ENCODE measurements at regions not wholly inside any gene's neighbourhood (a gene's known extent, or its start where the extent isn't known, plus 50 kb on each side); places are given as distances from the start of the nearest gene placed in this dataset.

DNA sequence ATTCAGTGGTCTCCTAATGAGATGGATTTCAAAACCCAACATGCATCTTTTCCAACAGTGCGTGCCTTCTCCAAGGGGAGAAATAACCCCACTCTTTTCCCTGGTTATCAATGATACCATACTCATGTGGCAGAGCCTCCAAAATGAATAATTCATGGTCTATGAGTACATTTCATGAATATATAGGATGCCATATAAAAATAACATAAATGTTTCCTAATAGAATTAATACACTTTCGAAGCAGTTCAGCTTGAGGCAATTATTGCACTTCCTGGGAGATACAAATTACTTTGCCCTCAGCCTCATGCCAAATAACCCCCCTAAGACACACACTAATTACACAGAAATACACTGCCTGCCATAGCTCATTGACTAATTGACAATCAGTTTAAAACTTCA is 318.6 kb downstream of the ZSWIM6 start:
- Histone ChIP-seq H3K4me3 (ENCODE audit: low read length) (no peak overlapping the region), H3K36me3 (ENCODE audit: control insufficient read depth, insufficient read depth, low read length) (no peaks in the 10 kb centered on the region), H3K4me1 (ENCODE audit: control insufficient read depth, insufficient read depth, low read length) (peaks cover 2% of the 10 kb centered on the region), H3K9me3 (replicated peaks; ENCODE audit: control insufficient read depth, low read depth, low read length) (no peaks in the 10 kb centered on the region), H3K27ac (ENCODE audit: low read length) (no peak overlapping the region), H3K27me3 (ENCODE audit: control insufficient read depth, insufficient read depth, low read length) (no peaks in the 10 kb centered on the region)
- DNase-seq = no peak
- WGBS (ENCODE audit: insufficient coverage) = no CpG with 5 or more reads among the region's 2 CpGs

DNA sequence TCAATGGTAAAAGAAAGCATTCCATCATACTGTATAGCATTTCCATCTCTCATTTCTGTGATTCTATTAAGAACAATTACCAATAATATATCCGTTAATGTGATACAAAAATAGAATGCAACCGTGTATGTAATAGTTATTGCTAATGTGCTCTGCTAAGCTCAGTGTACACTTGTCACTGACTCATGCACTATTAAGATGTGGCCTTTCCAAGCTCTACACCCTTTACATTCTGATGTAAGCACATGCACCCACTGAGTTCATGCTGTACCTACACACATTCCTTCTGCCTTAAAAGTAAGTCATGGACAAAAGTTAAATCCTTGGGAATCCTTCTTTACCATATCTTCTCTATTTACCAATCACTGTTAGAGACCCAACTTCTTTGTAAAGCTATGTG is 319.1 kb downstream of the ZSWIM6 start:
- no peak for DNase-seq
- H3K4me3 ChIP-seq (ENCODE audit: low read length) = no peak overlapping the region
- no CpG with 5 or more reads among the region's 2 CpGs for WGBS (ENCODE audit: insufficient coverage)
- no peaks in the 10 kb centered on the region for H3K27me3 ChIP-seq (ENCODE audit: control insufficient read depth, insufficient read depth, low read length)
- no peaks in the 10 kb centered on the region for H3K36me3 ChIP-seq (ENCODE audit: control insufficient read depth, insufficient read depth, low read length)
- no peak overlapping the region for H3K27ac ChIP-seq (ENCODE audit: low read length)
- no peaks in the 10 kb centered on the region for H3K9me3 ChIP-seq (replicated peaks; ENCODE audit: control insufficient read depth, low read depth, low read length)
- peaks cover 2% of the 10 kb centered on the region for H3K4me1 ChIP-seq (ENCODE audit: control insufficient read depth, insufficient read depth, low read length)

DNA sequence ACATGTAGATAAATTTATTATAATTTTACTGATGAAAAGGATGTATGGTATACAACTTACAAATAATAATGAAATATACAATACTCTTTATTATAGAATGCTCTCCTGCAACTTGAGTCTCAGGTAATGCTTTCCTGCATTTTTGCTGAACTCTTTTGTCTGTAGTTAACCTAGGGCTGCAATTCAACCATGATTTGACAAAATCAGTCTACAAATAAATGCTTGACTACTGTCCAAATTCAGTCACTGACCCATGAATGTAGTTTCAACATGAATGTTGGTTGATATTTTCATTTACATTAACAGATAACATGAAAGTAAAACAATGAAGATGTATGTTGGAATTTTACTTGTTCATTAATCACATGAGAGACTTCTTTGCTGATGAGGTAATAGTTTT is 320.9 kb downstream of the ZSWIM6 start:
- no peaks in the 10 kb centered on the region for H3K9me3 ChIP-seq (replicated peaks; ENCODE audit: control insufficient read depth, low read depth, low read length)
- no peaks in the 10 kb centered on the region for H3K36me3 ChIP-seq (ENCODE audit: control insufficient read depth, insufficient read depth, low read length)

DNA sequence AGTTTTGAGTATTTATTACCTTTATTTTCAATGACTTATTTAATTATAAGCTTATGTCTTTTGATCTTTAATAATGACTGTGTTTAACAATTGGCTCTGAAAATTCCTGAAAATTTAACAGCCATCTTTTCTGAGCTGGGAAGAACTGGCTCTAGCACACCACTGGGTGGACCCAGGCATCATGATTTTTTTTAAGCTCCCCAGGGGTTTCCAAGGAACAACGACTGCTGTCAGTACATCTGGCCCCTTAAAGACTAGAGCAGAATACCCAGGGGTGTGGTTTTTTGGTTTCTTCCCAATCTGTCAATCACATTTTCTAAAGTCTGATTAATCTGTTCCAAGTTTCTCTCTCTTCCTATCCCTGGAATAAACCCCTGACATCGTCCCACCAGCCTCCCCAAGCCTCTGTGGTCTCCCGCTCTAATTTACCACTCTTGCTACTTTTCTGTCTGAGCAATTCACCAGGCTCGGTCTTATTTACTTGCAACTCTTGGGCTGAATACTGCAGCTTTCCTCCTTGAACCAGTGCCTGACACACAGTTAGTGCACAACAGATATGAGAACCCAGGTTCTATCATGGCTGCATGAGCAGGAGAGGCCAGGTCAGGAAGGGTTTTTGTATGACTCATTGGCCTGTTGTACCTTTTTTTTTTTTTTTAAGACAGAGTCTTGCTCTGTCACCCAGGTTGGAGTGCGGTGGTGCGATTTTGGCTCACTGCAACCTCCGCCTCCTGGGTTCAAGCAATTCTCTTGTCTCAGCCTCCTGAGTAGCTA is 321.9 kb downstream of the ZSWIM6 start:
- Histone ChIP-seq H3K27me3 (ENCODE audit: control insufficient read depth, insufficient read depth, low read length) (no peaks in the 10 kb centered on the region), H3K36me3 (ENCODE audit: control insufficient read depth, insufficient read depth, low read length) (no peaks in the 10 kb centered on the region), H3K27ac (ENCODE audit: low read length) (no peak overlapping the region), H3K4me1 (ENCODE audit: control insufficient read depth, insufficient read depth, low read length) (no peaks in the 10 kb centered on the region), H3K9me3 (replicated peaks; ENCODE audit: control insufficient read depth, low read depth, low read length) (no peaks in the 10 kb centered on the region), H3K4me3 (ENCODE audit: low read length) (no peak overlapping the region)
- DNase-seq = no peak
- 90% methylated on average over 3 of the region's 7 CpGs for WGBS (ENCODE audit: insufficient coverage)

More for the DNA sequence above, 320.9 kb downstream of the ZSWIM6 start:
- Histone ChIP-seq H3K27me3 (ENCODE audit: control insufficient read depth, insufficient read depth, low read length) (no peaks in the 10 kb centered on the region), H3K27ac (ENCODE audit: low read length) (no peak overlapping the region), H3K4me3 (ENCODE audit: low read length) (no peak overlapping the region), H3K4me1 (ENCODE audit: control insufficient read depth, insufficient read depth, low read length) (no peaks in the 10 kb centered on the region)
- no peak for DNase-seq

DNA sequence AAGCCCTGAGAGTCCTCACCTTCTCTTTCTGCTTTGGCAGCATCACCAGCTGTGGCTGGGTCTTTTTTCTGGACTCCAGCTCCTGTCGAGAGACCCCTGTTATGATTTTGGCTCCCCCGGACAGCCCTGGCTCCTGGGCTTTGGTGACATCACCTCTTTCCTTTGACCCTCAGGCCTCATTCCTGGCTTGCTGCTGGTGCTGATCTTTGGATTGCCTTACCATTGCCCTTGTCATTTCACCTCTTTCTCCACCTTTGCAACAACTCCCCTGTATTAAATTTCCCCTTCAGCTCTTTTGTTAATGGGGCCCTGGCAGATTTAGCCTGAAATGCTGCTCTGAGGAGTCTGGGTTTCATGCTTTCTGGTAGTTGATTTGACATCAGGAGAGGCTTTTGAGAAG is 322.8 kb downstream of the ZSWIM6 start:
- Histone ChIP-seq H3K36me3 (ENCODE audit: control insufficient read depth, insufficient read depth, low read length) (no peaks in the 10 kb centered on the region), H3K4me3 (ENCODE audit: low read length) (no peak overlapping the region), H3K9me3 (replicated peaks; ENCODE audit: control insufficient read depth, low read depth, low read length) (no peaks in the 10 kb centered on the region), H3K27ac (ENCODE audit: low read length) (no peak overlapping the region), H3K27me3 (ENCODE audit: control insufficient read depth, insufficient read depth, low read length) (no peaks in the 10 kb centered on the region), H3K4me1 (ENCODE audit: control insufficient read depth, insufficient read depth, low read length) (no peaks in the 10 kb centered on the region)
- DNase-seq = no peak
- WGBS (ENCODE audit: insufficient coverage) = 61% methylated on average over 2 of the region's 2 CpGs

DNA sequence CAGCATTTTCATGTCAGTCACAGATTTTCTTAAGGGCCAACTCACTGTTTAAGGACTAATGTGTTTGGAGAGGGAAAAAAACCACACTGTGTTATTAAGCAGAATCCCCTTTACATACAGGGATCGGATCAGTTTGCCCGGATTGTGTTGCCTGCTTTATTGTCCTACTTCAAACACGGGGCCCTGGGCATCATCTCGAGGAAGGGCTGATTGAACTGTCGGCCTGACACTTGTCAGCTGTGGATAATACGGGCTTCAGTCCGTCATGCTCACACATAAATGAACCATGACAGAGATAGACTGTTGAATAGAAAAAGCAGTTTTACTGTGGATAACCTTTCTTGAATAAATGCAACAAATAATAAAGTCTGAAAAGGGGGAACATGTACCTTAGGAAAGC is 325.0 kb downstream of the ZSWIM6 start:
- H3K36me3 ChIP-seq (ENCODE audit: control insufficient read depth, insufficient read depth, low read length) = no peaks in the 10 kb centered on the region
- H3K27me3 ChIP-seq (ENCODE audit: control insufficient read depth, insufficient read depth, low read length) = no peaks in the 10 kb centered on the region
- no peak overlapping the region for H3K4me3 ChIP-seq (ENCODE audit: low read length)
- DNase-seq = no peak
- no peaks in the 10 kb centered on the region for H3K4me1 ChIP-seq (ENCODE audit: control insufficient read depth, insufficient read depth, low read length)
- 28% methylated on average over 4 of the region's 7 CpGs for WGBS (ENCODE audit: insufficient coverage)
- H3K27ac ChIP-seq (ENCODE audit: low read length) = no peak overlapping the region
- no peaks in the 10 kb centered on the region for H3K9me3 ChIP-seq (replicated peaks; ENCODE audit: control insufficient read depth, low read depth, low read length)

DNA sequence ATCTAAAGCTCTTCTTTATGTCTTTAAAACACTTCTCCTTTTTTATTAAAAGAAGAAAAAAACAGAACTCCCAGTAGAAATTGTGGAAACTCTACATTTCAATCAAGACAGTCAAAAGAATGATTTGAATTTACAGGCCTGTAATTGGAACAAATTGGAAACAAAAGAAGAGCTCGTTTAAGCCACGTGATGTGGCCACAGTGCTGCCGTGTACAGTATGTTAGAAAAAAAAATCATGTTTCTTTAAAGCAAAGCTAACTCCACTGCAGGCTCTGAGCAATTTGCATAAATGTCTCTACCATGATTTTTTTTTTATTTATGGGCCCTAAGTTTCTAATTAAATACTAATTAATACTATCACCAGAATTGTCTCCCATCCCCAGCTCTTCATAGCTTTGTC is 325.6 kb downstream of the ZSWIM6 start:
- H3K27ac ChIP-seq (ENCODE audit: low read length) = no peak overlapping the region
- H3K27me3 ChIP-seq (ENCODE audit: control insufficient read depth, insufficient read depth, low read length) = no peaks in the 10 kb centered on the region
- no peaks in the 10 kb centered on the region for H3K36me3 ChIP-seq (ENCODE audit: control insufficient read depth, insufficient read depth, low read length)
- no peaks in the 10 kb centered on the region for H3K9me3 ChIP-seq (replicated peaks; ENCODE audit: control insufficient read depth, low read depth, low read length)
- H3K4me1 ChIP-seq (ENCODE audit: control insufficient read depth, insufficient read depth, low read length) = no peaks in the 10 kb centered on the region
- no peak for DNase-seq
- WGBS (ENCODE audit: insufficient coverage) = no CpG with 5 or more reads among the region's 3 CpGs
- no peak overlapping the region for H3K4me3 ChIP-seq (ENCODE audit: low read length)

DNA sequence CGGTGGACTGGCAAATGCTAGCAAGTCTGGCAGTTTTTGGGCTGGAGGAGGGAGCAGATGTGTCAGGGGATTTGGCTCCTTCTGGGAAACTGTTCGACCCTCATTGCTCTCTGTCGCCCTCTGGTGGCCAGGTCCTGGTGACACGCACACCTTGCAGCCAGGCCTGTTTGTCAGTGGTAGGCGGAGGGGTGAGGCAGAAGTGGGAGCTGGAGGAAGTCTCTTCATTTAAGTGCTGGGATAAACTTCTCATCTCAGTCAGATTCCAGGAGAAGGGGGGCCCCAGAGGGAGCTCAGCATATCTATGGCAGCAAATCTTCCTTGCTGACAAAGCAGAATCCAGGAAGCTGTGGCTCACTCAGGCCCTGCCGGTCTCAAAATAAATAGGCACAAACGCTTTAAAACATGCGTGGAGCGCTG is 326.5 kb downstream of the ZSWIM6 start:
- 46% methylated on average over 8 of the region's 9 CpGs for WGBS (ENCODE audit: insufficient coverage)
- H3K27ac ChIP-seq (ENCODE audit: low read length) = no peak overlapping the region
- no peaks in the 10 kb centered on the region for H3K9me3 ChIP-seq (replicated peaks; ENCODE audit: control insufficient read depth, low read depth, low read length)
- H3K4me3 ChIP-seq (ENCODE audit: low read length) = no peak overlapping the region
- no peaks in the 10 kb centered on the region for H3K36me3 ChIP-seq (ENCODE audit: control insufficient read depth, insufficient read depth, low read length)
- no peaks in the 10 kb centered on the region for H3K4me1 ChIP-seq (ENCODE audit: control insufficient read depth, insufficient read depth, low read length)
- no peaks in the 10 kb centered on the region for H3K27me3 ChIP-seq (ENCODE audit: control insufficient read depth, insufficient read depth, low read length)
- DNase-seq = peak; percentile 62

DNA sequence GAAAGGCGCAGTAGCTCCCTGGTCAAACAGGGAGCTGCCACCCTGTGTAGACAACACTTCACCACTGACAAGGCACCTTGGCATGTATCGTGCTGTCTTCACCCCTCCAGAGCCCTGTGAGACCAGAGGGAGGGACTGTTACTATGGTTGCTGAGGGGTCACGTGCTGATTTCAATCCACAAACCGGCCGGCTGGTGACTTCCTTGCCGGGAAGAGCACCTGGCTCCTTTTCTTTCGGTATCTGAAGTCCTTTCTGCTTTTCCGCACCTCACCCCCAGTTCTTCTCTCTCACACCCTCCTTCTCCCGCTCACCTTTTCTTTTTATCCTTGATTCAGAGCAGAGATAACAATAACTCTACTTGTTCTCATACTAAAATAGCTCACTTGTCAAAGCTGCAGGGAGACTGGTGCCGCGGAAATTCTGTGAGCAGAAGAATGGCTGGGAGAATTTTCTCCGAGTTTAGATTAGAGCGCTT is 327.2 kb downstream of the ZSWIM6 start:
- Histone ChIP-seq H3K36me3 (ENCODE audit: control insufficient read depth, insufficient read depth, low read length) (no peaks in the 10 kb centered on the region), H3K27ac (ENCODE audit: low read length) (no peak overlapping the region), H3K27me3 (ENCODE audit: control insufficient read depth, insufficient read depth, low read length) (no peaks in the 10 kb centered on the region), H3K9me3 (replicated peaks; ENCODE audit: control insufficient read depth, low read depth, low read length) (no peaks in the 10 kb centered on the region), H3K4me3 (ENCODE audit: low read length) (no peak overlapping the region), H3K4me1 (ENCODE audit: control insufficient read depth, insufficient read depth, low read length) (no peaks in the 10 kb centered on the region)
- no peak for DNase-seq
- WGBS (ENCODE audit: insufficient coverage) = 58% methylated on average over 9 of the region's 13 CpGs

DNA sequence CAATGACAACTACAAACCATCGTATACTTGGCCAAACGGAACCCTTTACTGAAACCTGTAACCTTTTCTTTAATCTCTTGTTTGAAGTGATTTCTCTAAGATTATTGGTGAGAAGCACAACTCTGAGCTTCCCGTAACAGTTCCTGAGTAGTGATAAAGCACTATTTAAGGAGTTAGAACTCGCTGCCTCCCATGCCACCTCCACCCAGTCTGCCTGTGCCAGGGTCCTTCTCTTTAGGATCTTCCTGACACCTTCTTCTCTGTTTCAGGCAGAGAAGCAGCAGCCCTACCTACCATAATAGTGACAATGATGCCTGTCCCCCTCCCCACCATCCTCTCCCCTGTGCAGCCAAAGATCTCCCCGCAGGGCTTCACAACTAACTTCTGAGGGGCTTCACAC is 330.6 kb downstream of the ZSWIM6 start:
- no peak overlapping the region for H3K4me3 ChIP-seq (ENCODE audit: low read length)
- no peak overlapping the region for H3K27ac ChIP-seq (ENCODE audit: low read length)
- WGBS (ENCODE audit: insufficient coverage) = no CpG with 5 or more reads among the region's 5 CpGs
- H3K27me3 ChIP-seq (ENCODE audit: control insufficient read depth, insufficient read depth, low read length) = no peaks in the 10 kb centered on the region
- H3K4me1 ChIP-seq (ENCODE audit: control insufficient read depth, insufficient read depth, low read length) = no peaks in the 10 kb centered on the region
- H3K9me3 ChIP-seq (replicated peaks; ENCODE audit: control insufficient read depth, low read depth, low read length) = no peaks in the 10 kb centered on the region
- H3K36me3 ChIP-seq (ENCODE audit: control insufficient read depth, insufficient read depth, low read length) = no peaks in the 10 kb centered on the region
- no peak for DNase-seq
